ENCODE measurements at regions not wholly inside any gene's neighbourhood (a gene's known extent, or its start where the extent isn't known, plus 50 kb on each side); places are given as distances from the start of the nearest gene placed in this dataset.

GRCh38 chr16:31764103-31764502, 109.5 kb upstream of the ZNF267 start:
- intact Hi-C loops (cut with micrococcal nuclease) = no loop called here
- no peaks in the 10 kb centered on the region for H3K36me3 ChIP-seq (ENCODE audit: control insufficient read depth in 1 of 2, insufficient read depth in 2 of 2, low read length in 2 of 2)
- H3K9ac ChIP-seq (ENCODE audit: low read length) = no peak overlapping the region
- H3K27ac ChIP-seq (ENCODE audit: low read depth, low read length) = no peak overlapping the region
- no peaks in the 10 kb centered on the region for H3K27me3 ChIP-seq (ENCODE audit: insufficient read depth, low read length)
- no TSS peak for BruUV-seq (replicated peaks)
- ChIA-PET CTCF (no interaction called here), POLR2A (no interaction called here), RAD21 (ENCODE audit: low non-redundant PET in 1 of 2, low total read pairs in 2 of 2, uncharacterized antibody in 2 of 2, unreplicated experiment in 2 of 2) (no interaction called here)
- ATAC-seq (no peak), DNase-seq (ENCODE audit: low read depth, low spot score) (no peak)
- H3K9me2 ChIP-seq (ENCODE audit: insufficient read depth) = no peaks in the 10 kb centered on the region
- no peaks in the 10 kb centered on the region for H3K4me1 ChIP-seq (ENCODE audit: control insufficient read depth in 1 of 2, insufficient read depth in 2 of 2, low read length in 2 of 2)
- no peaks in the 10 kb centered on the region for H3K79me2 ChIP-seq (ENCODE audit: insufficient read depth, low read length)
- H3K9me3 ChIP-seq (ENCODE audit: control insufficient read depth in 1 of 2, insufficient read depth in 1 of 2, low read depth in 1 of 2, low read length in 2 of 2) = peaks cover 0 to 6% of the 10 kb centered on the region in 2 experiments; a peak in 1 of 4 replicates
- no peaks in the 10 kb centered on the region for H4K20me1 ChIP-seq (ENCODE audit: insufficient read depth)
- no peak overlapping the region for H2AFZ ChIP-seq (ENCODE audit: low read depth, low read length, poor library complexity, severe bottlenecking)
- no peak overlapping the region for H3K4me3 ChIP-seq (replicated peaks in 1 of 2; ENCODE audit: low read depth in 1 of 2, low read length in 2 of 2)
- H3K4me2 ChIP-seq (ENCODE audit: low read length) = no peak overlapping the region
- TF ChIP-seq CBX3 (IDR thresholded peaks at IDR 0.05; ENCODE audit: low read depth) (no peak), SIN3A (IDR thresholded peaks at IDR 0.05; ENCODE audit: low read depth) (no peak), SRF (IDR thresholded peaks at IDR 0.05; ENCODE audit: low read depth) (no peak), MAX (IDR thresholded peaks at IDR 0.05) (no peak), RAD21 (IDR thresholded peaks at IDR 0.05; ENCODE audit: low read depth) (no peak), ELF1 (IDR thresholded peaks at IDR 0.05; ENCODE audit: borderline replicate concordance, low read depth) (no peak), POLR2A (IDR thresholded peaks at IDR 0.05; ENCODE audit: borderline replicate concordance, extremely low read depth, insufficient read depth, insufficient read length) (no peak), POLR2AphosphoS5 (IDR thresholded peaks at IDR 0.05; ENCODE audit: low read depth, low read length) (no peak), CEBPB (IDR thresholded peaks at IDR 0.05; ENCODE audit: low read depth) (no peak), ZNF274 (IDR thresholded peaks at IDR 0.05; ENCODE audit: low read depth, low read length) (no peak), JUND (IDR thresholded peaks at IDR 0.05) (no peak), REST (IDR thresholded peaks at IDR 0.05; ENCODE audit: low read depth) (no peak), EGR1 (IDR thresholded peaks at IDR 0.05; ENCODE audit: low read depth) (no peak), EZH2 (IDR thresholded peaks at IDR 0.05) (no peak)

Data from HCT116 (cell line).